ENCODE measurements at regions not wholly inside any gene's neighbourhood (a gene's known extent, or its start where the extent isn't known, plus 50 kb on each side); places are given as distances from the start of the nearest gene placed in this dataset.

GRCh38 chr5:174817610-174818009, 93.2 kb downstream of the MSX2 start (continued):
- TF ChIP-seq ZBTB33 (IDR thresholded peaks at IDR 0.05; ENCODE audit: borderline replicate concordance, low read depth) (no peak), EZH2phosphoT487 (IDR thresholded peaks at IDR 0.05; ENCODE audit: borderline replicate concordance, low read depth) (no peak)

GRCh38 chr5:174816858-174817257, 92.5 kb downstream of the MSX2 start:
- H3K27me3 ChIP-seq (ENCODE audit: insufficient read depth) = no peaks in the 10 kb centered on the region
- CTCF ChIA-PET = interaction anchor here (1.2 kb wide), 1 partner anchor 18 kb away, joined by 3 read pairs; no protein-coding TSS in a partner anchor
- H3K9me3 ChIP-seq = no peaks in the 10 kb centered on the region
- no peaks in the 10 kb centered on the region for H3K36me3 ChIP-seq (replicated peaks in 1 of 2; ENCODE audit: control insufficient read depth in 1 of 2, insufficient read depth in 2 of 2, low read length in 1 of 2)
- DNase-seq = no peak
- H3K9me2 ChIP-seq = no peaks in the 10 kb centered on the region
- WGBS (ENCODE audit: low lambda C conversion rate) = 0% methylated on average over 2 of the region's 2 CpGs
- TF ChIP-seq CTCF (IDR thresholded peaks at IDR 0.05) (peak; percentile 29; the same call in 1 of the 2 replicates), ELF1 (IDR thresholded peaks at IDR 0.05) (no peak)
- H2AFZ ChIP-seq (ENCODE audit: low read depth) = no peak overlapping the region
- no peaks in the 10 kb centered on the region for H3K79me2 ChIP-seq (ENCODE audit: insufficient read depth)
- no peaks in the 10 kb centered on the region for H3F3A ChIP-seq (replicated peaks; ENCODE audit: insufficient read depth)
- no peak overlapping the region for H3K4me3 ChIP-seq (ENCODE audit: low read depth in 2 of 2, low read length in 1 of 2)
- POLR2A ChIA-PET = no interaction called here
- H3K4me1 ChIP-seq (ENCODE audit: control insufficient read depth in 1 of 2, insufficient read depth in 2 of 2, low read depth in 1 of 2, low read length in 1 of 2) = no peaks in the 10 kb centered on the region
- no peak overlapping the region for H3K9ac ChIP-seq
- H4K20me1 ChIP-seq (ENCODE audit: insufficient read depth) = no peaks in the 10 kb centered on the region
- no peak overlapping the region for H3K27ac ChIP-seq (ENCODE audit: low read depth in 2 of 2, low read length in 1 of 2)
- H3K4me2 ChIP-seq = no peak overlapping the region

- Histone ChIP-seq H3K9me3 (no peaks in the 10 kb centered on the region), H3K36me3 (replicated peaks in 1 of 2; ENCODE audit: control insufficient read depth in 1 of 2, insufficient read depth in 2 of 2, low read length in 1 of 2) (no peaks in the 10 kb centered on the region), H3K4me1 (ENCODE audit: control insufficient read depth in 1 of 2, insufficient read depth in 2 of 2, low read depth in 1 of 2, low read length in 1 of 2) (no peaks in the 10 kb centered on the region), H2AFZ (ENCODE audit: low read depth) (no peak overlapping the region), H3K79me2 (ENCODE audit: insufficient read depth) (no peaks in the 10 kb centered on the region), H3K27me3 (ENCODE audit: insufficient read depth) (no peaks in the 10 kb centered on the region), H4K20me1 (ENCODE audit: insufficient read depth) (no peaks in the 10 kb centered on the region), H3K9ac (no peak overlapping the region), H3F3A (replicated peaks; ENCODE audit: insufficient read depth) (no peaks in the 10 kb centered on the region), H3K9me2 (no peaks in the 10 kb centered on the region), H3K27ac (ENCODE audit: low read depth in 2 of 2, low read length in 1 of 2) (no peak overlapping the region), H3K4me3 (ENCODE audit: low read depth in 2 of 2, low read length in 1 of 2) (no peak overlapping the region), H3K4me2 (no peak overlapping the region)
- CTCF ChIA-PET = no interaction called here
- 15% methylated on average over 1 of the region's 1 CpG for WGBS (ENCODE audit: low lambda C conversion rate)
- POLR2A ChIA-PET = interaction anchor here (0.6 kb wide), 1 partner anchor 10 kb away, joined by 3 read pairs; no protein-coding TSS in a partner anchor
- TF ChIP-seq TAF1 (IDR thresholded peaks at IDR 0.05; ENCODE audit: borderline replicate concordance, low read depth, low read length) (no peak), GATA2 (CRISPR knock-in tag; IDR thresholded peaks at IDR 0.05) (no peak), FOXJ3 (CRISPR knock-in tag; IDR thresholded peaks at IDR 0.05) (no peak), PBX3 (IDR thresholded peaks at IDR 0.05) (no peak), REST (IDR thresholded peaks at IDR 0.05; ENCODE audit: low read depth, low read length) (no peak), GABPA (IDR thresholded peaks at IDR 0.05; ENCODE audit: low read depth) (no peak), CHD2 (IDR thresholded peaks at IDR 0.05; ENCODE audit: low read length, partially characterized antibody) (no peak), NRF1 (IDR thresholded peaks at IDR 0.05; ENCODE audit: low read depth, low read length) (no peak), MEF2A (IDR thresholded peaks at IDR 0.05; ENCODE audit: borderline replicate concordance, low read depth) (no peak), JUND (IDR thresholded peaks at IDR 0.05) (no peak)
- no peak for DNase-seq
Observed at GRCh38 chr5:174811438-174811837, 87.1 kb downstream of the MSX2 start.

Measured in SK-N-SH (cell line).